OCI-LY1 (cell line): ENCODE measurements at regions not wholly inside any gene's neighbourhood (a gene's known extent, or its start where the extent isn't known, plus 50 kb on each side); places are given as distances from the start of the nearest gene placed in this dataset.

Experiments used
- H2AFZ ChIP-seq: fragments of 200-600 bp; sonication (generic), shearing (Covaris generic); 2 replicates; pipeline ENCODE4 v1.6.0; 2014; ENCODE audit warnings: antibody characterized with exemption, mild to moderate bottlenecking, low read length
- H3F3A ChIP-seq: fragments of 200-600 bp; sonication (generic), shearing (Covaris generic); 2 replicates; pipeline ENCODE4 v1.6.0; 2014; ENCODE audit warnings: mild to moderate bottlenecking, antibody characterized with exemption, low read length, moderate library complexity; ENCODE audit not compliant: insufficient read depth
- H3K27ac ChIP-seq: fragments of 200-600 bp; sonication (generic); 2 replicates; pipeline ENCODE4 v1.5.1; 2014; ENCODE audit warnings: low read length, mixed run types, mild to moderate bottlenecking, low read depth; ENCODE audit not compliant: poor library complexity, severe bottlenecking
- H3K27me3 ChIP-seq: fragments of 200-600 bp; sonication (generic); 2 replicates; pipeline ENCODE4 v1.6.0; 2014; ENCODE audit warnings: antibody characterized with exemption, mild to moderate bottlenecking, low read length, moderate library complexity; ENCODE audit not compliant: insufficient read depth
- H3K36me3 ChIP-seq: fragments of 200-600 bp; sonication (generic); 2 replicates; pipeline ENCODE4 v1.6.1; 2014; ENCODE audit warnings: mild to moderate bottlenecking, antibody characterized with exemption, low read length, moderate library complexity, mixed read lengths; ENCODE audit not compliant: insufficient read depth
- H3K4me1 ChIP-seq: fragments of 200-600 bp; sonication (generic); 2 replicates; pipeline ENCODE4 v1.5.1; 2014; ENCODE audit warnings: mild to moderate bottlenecking, low read length, moderate library complexity; ENCODE audit not compliant: insufficient read depth, severe bottlenecking
- H3K4me2 ChIP-seq: fragments of 200-600 bp; sonication (generic), shearing (Covaris generic); 2 replicates; pipeline ENCODE4 v1.6.1; 2014; ENCODE audit warnings: low read length
- H3K4me3 ChIP-seq: fragments of 200-600 bp; sonication (generic); 2 replicates; pipeline ENCODE4 v1.5.1; 2014; ENCODE audit warnings: low read length, low read depth, mild to moderate bottlenecking, mixed read lengths; ENCODE audit not compliant: poor library complexity, severe bottlenecking
- H3K79me2 ChIP-seq: fragments of 200-600 bp; shearing (Covaris generic); 2 replicates; pipeline ENCODE4 v1.6.1; 2016; ENCODE audit warnings: mixed run types, low read length, mixed read lengths; ENCODE audit not compliant: insufficient read depth
- H3K9ac ChIP-seq: fragments of 200-600 bp; sonication (generic), shearing (Covaris generic); 2 replicates; pipeline ENCODE4 v1.6.1; 2014; ENCODE audit warnings: mild to moderate bottlenecking, low read length, mixed read lengths
- H3K9me2 ChIP-seq: fragments of 200-600 bp; sonication (generic), shearing (Covaris generic); 2 replicates; pipeline ENCODE4 v1.6.1; 2014; ENCODE audit warnings: low read depth, mild to moderate bottlenecking, low read length, mixed read lengths
- H3K9me3 ChIP-seq: fragments of 200-600 bp; shearing (Covaris generic); 2 replicates; pipeline ENCODE4 v1.6.1; 2014; ENCODE audit warnings: low read length, mixed read lengths
- H4K20me1 ChIP-seq: fragments of 200-600 bp; sonication (generic), shearing (Covaris generic); 2 replicates; pipeline ENCODE4 v1.6.0; 2016; ENCODE audit warnings: mild to moderate bottlenecking, low read length; ENCODE audit not compliant: insufficient read depth
- EZH2 ChIP-seq: fragments of 200-600 bp; sonication (generic), shearing (Covaris generic); IDR thresholded peaks from 2 replicates; pipeline ENCODE4 v1.8.0; 2017; ENCODE audit warnings: borderline replicate concordance, mixed run types, mild to moderate bottlenecking, antibody characterized with exemption, low read length, moderate library complexity, mixed read lengths
- TF ChIP-seq, protein P1 (sequence below): fragments of 200-600 bp; sonication (generic), shearing (Covaris generic); IDR thresholded peaks from 2 replicates; pipeline ENCODE4 v1.5.1; 2017; ENCODE audit warnings: mild to moderate bottlenecking, antibody characterized with exemption, low read length, moderate library complexity, mixed read lengths

DNA sequence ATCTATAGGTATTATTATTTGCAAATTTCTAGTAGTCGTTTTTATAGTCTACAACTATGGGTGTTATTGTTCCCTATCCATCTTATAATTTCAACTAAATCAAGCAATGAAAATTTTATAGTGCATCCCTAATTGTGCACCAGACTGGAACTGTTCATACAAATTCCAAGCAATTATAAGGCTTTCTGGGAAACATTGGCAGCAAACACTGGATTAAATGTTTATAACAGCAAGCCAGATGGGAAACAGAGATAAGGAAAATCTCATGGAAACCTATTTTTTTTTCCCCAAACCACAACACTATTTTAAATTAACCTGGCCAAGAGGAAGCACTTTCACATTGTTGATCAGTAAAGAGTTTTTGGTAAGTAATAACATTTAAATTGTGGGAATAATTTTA lies 524.3 kb downstream of the RASEF start:
- Histone ChIP-seq H3K79me2 (no peaks in the 10 kb centered on the region), H3K4me2 (no peak overlapping the region), H4K20me1 (no peaks in the 10 kb centered on the region), H3K9me2 (no peaks in the 10 kb centered on the region), H3K36me3 (no peaks in the 10 kb centered on the region), H3K9ac (no peak overlapping the region), H3K4me3 (no peak overlapping the region), H3K4me1 (no peaks in the 10 kb centered on the region), H3F3A (no peaks in the 10 kb centered on the region), H2AFZ (no peak overlapping the region), H3K27me3 (no peaks in the 10 kb centered on the region), H3K27ac (no peak overlapping the region), H3K9me3 (no peaks in the 10 kb centered on the region)
- TF ChIP-seq, protein P1, sequence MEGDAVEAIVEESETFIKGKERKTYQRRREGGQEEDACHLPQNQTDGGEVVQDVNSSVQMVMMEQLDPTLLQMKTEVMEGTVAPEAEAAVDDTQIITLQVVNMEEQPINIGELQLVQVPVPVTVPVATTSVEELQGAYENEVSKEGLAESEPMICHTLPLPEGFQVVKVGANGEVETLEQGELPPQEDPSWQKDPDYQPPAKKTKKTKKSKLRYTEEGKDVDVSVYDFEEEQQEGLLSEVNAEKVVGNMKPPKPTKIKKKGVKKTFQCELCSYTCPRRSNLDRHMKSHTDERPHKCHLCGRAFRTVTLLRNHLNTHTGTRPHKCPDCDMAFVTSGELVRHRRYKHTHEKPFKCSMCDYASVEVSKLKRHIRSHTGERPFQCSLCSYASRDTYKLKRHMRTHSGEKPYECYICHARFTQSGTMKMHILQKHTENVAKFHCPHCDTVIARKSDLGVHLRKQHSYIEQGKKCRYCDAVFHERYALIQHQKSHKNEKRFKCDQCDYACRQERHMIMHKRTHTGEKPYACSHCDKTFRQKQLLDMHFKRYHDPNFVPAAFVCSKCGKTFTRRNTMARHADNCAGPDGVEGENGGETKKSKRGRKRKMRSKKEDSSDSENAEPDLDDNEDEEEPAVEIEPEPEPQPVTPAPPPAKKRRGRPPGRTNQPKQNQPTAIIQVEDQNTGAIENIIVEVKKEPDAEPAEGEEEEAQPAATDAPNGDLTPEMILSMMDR, result no peak
- no peak for TF ChIP-seq EZH2

DNA sequence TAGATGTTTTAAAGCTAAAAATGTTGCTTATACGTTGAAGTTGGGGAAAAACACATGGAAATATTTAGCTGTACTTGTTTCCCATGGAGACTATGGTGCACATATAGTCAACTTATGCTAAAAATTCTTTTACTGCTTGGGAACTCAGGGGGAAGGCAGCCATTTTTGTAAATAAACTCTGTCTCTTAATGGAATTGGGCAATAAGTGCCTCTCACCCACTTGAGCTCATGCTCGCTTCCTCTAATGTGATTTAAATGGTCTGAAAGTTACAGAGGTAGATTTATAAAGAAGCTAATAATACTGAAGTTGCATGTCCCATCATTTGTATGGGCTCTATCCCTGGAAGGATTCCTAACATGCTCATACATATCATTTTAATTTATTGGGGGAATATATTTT lies 523.8 kb downstream of the RASEF start:
- Histone ChIP-seq H3K4me1 (no peaks in the 10 kb centered on the region), H2AFZ (no peak overlapping the region), H3K9ac (no peak overlapping the region), H3K4me2 (no peak overlapping the region), H3K79me2 (no peaks in the 10 kb centered on the region), H3F3A (no peaks in the 10 kb centered on the region), H3K27ac (no peak overlapping the region), H3K9me3 (no peaks in the 10 kb centered on the region), H4K20me1 (no peaks in the 10 kb centered on the region), H3K4me3 (no peak overlapping the region), H3K36me3 (no peaks in the 10 kb centered on the region), H3K9me2 (no peaks in the 10 kb centered on the region), H3K27me3 (no peaks in the 10 kb centered on the region)
- TF ChIP-seq EZH2, result no peak
- TF ChIP-seq, protein P1, result no peak

DNA sequence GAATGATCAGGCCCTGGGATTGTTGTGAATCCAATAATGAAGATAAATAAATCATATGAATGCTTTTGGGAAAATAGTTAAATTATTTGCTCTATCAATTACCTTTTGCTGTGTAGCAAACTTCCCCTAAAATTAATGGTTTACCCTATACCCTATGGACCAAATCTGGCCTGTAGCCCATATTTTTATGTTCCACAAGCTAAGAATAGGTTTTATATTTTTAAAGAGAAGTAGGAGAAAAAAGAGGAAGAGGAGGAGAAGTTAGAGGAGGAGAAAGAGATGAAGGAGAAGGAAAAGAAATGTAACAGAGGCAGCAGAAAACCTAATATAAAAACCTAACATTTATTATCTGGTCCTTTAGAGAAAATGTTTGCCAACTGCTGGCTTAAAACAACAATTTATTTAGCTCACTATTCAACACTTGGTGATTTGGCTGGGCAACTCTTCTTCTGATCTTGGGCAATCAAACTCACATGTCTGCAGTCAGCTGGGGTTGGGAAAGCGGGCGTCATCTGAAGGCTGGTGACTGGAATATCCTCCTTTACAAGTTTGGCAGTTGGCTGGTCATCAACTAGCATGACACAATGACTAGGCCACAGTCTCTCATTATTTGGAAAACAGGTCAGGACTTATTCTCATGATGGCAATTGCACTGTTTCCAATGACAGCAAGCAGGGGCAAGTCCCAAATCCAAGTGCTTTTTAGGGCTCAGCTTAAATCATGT lies 522.9 kb downstream of the RASEF start:
- no peaks in the 10 kb centered on the region for H3K27me3 ChIP-seq
- no peaks in the 10 kb centered on the region for H3F3A ChIP-seq
- H2AFZ ChIP-seq, result no peak overlapping the region
- no peak overlapping the region for H3K9ac ChIP-seq
- H4K20me1 ChIP-seq, result no peaks in the 10 kb centered on the region
- H3K27ac ChIP-seq, result no peak overlapping the region
- H3K36me3 ChIP-seq, result no peaks in the 10 kb centered on the region
- H3K79me2 ChIP-seq, result no peaks in the 10 kb centered on the region
- no peaks in the 10 kb centered on the region for H3K9me2 ChIP-seq
- no peak overlapping the region for H3K4me2 ChIP-seq
- no peak overlapping the region for H3K4me3 ChIP-seq
- TF ChIP-seq EZH2, result no peak
- TF ChIP-seq, protein P1, result no peak
- H3K9me3 ChIP-seq, result no peaks in the 10 kb centered on the region
- H3K4me1 ChIP-seq, result no peaks in the 10 kb centered on the region
